RPMI8226 (cell line): ENCODE measurements at regions not wholly inside any gene's neighbourhood (a gene's known extent, or its start where the extent isn't known, plus 50 kb on each side); places are given as distances from the start of the nearest gene placed in this dataset.
A peak's percentile ranks its signal among the peaks of the same experiment; 100 is the strongest.

ENCODE experiments used
- DNase-seq: peaks from one replicate; pipeline ENCODE4 v3.0.0-alpha.2; 2015

DNA sequence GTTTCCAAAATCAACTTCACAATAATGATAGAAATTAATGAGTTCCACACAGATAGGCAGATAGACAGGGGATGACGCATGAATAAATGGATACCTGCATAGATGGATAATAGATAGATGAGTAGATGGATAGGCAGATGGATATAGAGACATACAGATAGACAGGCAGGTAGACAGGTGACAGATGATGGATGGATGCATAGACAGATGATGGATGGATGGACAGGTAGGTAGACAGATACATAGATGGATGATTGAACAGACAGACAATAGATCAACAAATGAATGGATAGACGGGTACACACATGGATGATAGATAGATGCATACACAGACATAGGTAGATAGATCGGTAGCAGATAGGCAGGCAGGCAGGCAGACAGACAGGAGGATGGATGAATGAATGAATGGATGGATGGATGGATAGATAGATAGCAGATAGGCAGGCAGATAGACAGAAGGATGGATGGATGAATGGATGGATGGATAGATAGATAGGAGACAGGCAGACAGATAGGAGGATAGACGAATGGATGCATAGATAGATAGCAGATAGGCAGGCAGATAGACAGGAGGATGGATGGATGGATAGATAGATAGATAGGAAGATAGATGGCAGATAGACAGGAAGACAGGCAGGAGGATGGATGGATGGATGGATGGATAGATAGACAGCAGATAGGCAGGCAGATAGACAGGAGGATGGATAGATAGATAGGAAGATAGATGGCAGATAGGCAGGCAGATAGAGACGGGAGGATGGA is 142.5 kb downstream of the RBFOX3 start:
- DNase-seq: no peak

DNA sequence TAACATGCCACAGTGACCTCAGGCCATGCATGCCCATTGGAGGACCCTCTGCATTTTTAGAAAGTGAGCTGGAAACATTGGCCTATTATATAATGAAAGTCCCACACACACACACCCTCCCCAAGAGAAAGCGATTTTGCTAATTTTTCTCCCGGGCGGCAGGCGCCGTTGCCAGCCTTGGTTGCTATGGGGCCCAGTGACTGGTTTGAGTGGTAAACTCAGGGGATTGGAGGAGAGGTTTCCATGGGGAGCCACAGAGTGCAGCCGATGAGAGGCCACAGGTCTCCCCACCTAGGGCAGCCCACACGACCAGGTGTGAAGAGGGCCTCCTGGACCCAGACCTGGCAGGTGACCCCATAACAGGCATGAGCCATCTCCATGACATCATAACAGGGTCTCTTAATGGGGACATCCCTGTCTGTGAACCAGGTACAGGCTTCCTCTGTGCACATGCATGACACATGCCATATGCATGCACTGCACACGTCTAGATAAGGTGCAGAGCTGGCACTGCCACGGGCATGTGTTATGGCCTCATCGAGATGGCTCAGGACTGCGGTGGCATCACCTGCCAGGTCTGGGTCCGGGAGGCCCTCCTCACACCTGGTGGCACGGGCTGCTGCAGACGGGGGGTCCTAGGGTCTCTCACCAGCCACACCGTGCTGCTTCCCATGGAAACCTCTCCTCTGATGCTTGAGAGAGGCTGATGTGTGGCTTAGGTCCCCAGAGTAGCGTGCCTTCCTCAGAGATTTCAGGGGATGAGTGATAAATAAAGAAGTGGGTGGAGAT is 144.1 kb downstream of the RBFOX3 start:
- no peak for DNase-seq

DNA sequence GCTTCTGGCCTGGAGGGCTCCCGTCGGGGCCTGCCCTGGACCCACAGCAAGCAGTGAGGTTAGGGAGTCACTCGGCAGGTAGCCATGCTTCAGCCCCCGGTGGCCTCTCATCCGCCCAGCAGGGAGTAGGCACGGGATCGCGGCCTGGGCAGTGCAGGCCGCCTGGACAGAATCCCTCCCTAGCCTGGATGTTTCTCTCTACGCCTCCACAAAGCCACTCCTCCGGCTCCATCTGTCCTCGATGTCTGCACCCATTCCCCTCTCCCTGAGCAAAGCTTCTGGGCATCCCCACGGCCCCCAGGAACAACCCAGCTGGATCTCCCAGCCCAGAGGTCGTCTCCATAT is 145.2 kb downstream of the RBFOX3 start:
- no peak for DNase-seq

DNA sequence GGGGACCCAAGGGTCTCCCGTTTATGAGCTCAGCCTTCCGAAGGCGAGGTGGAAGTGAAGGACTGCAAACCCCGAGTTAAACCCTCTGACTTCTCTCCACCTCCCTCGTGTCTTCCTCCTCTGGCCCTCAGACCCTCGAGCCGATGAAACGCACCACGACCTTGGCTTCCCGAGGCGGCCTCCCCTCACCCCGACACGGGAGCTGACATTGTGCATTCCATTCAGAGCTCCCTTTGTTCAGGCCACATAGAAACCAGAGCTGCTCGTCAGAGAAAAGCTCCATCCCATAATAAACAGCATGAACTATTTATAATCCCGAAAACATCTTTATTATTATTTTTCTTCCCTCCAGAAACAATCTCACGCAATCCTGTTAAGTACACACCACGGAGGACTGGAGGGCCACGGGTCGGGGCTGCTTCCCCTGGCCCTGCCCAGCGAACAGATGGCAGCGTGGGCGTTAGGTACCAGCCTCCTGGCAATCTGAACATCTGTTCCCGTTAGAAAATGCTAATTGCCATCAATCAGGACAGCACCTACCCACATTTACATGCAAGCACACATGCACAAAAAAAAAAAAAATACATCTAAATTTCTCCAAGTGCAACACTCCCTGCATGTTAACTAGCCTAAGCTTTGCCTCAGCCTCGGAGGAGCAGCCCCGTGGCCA is 145.7 kb downstream of the RBFOX3 start:
- DNase-seq: no peak

DNA sequence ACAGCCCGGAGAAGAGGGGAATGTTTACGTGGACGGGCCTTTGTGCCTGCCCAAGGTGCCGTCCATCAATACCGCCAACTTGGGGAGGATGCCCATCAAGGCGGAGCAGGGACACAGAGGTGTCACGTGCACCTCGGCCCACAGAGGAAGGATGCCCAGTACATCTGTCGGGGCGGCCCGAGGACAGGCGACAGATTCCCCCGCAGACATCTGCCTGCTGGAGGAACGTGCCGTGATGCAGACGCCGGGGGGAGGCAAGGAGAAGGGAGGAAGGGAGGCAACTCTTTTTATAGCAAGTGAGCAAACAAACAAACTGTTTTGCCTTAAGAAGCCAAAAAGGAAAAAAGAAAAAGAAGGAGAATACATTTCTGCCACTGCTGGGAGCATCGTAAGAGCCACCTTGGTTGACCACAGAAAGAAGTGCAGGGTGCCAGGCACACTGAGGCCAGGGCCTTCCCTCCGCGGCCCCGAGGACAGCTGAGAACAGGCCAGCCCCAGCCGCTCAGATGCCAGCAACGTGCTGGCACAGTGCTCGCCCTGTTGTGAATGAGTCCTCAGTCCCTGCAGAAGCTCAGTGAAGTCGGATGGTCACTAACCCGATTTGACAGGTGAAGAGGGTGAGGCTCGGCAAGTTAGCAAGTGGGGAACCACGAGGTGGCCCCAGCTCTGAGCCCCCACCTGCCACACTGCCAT is 146.4 kb downstream of the RBFOX3 start:
- no peak for DNase-seq

DNA sequence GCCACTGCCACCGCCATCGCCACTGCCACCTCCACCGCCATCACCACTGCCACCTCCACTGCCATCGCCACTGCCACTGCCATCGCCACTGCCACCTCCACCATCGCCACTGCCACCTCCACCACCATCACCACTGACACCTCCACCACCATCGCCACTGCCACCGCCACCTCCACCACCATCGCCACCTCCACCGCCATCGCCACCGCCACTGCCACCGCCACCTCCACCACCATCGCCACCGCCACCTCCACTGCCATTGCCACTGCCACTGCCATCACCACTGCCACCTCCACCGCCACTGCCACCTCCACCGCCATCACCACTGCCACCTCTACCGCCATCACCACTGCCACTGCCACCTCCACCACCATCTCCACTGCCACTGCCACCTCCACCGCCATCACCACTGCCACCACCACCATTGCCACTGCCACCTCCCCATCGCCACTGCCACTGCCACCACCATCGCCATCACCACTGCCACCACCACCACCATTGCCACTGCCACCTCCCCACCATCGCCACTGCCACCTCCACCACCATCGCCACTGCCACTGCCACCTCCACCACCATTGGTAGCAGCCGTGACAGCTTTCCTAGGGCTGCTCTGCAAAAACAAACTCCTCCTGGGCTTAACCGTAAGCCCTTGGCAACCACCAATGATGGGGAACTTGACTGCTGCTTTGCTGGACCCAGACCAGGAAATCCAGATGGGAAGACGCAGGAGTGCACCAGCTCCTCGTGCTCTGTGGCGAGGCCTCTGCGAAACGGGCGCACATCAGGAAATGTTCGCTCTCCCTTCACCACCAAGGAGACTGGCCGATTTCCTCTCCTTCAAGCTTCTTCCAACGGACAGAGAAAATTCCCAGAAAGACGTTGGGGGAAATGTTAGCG is 147.2 kb downstream of the RBFOX3 start:
- DNase-seq: no peak

DNA sequence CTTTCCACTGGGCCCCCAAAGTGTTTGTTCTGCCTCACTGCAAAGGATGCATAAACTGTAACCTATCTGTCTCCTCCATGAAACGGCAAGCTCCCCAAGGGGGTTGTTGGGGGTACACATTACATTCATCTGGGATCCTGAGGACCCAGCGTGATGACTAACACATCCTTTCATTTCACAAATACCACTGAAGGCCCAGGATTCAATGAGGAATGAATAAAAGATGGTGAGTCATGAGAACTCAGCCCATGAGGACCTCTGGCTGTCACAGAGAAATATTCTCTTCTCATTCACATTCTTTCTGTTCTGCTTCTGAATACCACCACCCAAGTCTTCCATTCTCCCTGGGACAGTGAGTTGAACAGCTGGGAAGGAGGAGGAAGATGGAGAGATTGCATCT is 149.8 kb downstream of the RBFOX3 start:
- DNase-seq: no peak

DNA sequence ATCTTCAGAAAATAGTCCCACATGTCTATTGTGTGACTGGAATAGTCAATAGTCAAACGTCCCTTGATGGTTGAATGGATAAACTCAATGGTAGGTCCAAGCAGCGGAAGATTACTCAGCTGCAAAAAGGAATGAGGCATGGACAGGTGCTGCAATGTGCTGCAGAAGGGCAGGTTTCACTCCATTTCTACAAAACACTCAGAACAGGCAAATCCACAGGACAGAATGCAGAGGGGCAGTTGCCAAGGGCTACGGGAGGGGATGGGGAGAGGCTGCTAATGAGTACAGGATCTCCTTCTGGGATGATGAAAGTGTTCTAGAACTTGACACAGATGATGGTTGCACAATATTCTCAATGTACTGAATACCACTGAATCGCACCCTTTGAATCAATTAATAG is 151.0 kb downstream of the RBFOX3 start:
- no peak for DNase-seq

DNA sequence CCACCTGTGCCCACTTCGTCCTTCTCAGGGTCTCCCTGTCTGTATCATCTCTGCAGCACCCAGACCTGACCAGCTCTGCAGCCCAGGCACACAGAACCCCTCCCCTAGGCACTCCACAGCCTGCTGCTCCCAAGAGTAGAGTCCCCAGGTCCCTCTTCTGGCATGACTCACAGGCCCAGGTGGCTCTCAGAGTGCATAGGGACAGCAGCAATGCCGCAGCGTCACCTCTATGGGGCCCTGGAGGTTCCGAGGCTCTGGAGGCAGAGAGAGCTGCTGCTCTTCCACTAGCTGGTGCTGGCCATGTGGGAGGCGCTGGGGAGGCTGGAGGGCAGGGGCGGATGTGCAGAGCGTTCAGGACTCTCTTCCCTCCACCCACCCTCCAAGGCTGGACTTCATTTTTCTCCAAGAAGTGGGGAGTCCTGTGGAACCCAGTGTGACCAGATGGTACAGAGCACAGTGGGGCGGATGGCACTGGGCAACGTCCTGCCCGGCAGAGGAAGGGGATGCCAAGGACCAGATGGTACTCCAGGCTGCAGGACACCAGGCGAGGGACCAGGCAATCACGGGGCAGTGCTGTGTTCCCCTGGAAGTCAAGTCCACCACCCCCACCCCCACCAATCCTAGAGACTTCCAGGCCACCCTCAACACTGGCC is 151.7 kb downstream of the RBFOX3 start:
- peak; percentile 41 for DNase-seq

DNA sequence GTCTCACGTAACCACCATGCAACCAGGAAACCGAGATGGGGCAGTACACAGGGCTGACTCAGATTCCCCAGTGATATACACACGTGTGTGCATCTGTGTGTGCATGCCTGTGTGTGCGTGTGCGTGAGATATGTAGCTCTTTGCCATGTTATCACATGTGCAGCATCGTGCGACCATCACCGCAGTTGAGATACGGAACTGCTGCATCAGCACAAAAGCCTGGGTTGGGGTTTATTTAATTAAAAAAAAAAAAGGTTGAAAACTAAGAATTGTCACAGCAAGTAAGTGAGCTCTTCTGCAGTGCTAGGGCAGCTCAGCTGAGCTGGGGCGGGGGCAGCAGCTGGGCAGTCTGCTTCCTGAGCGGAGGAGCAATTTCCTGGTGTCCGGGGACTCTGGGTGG is 152.5 kb downstream of the RBFOX3 start:
- DNase-seq: no peak

DNA sequence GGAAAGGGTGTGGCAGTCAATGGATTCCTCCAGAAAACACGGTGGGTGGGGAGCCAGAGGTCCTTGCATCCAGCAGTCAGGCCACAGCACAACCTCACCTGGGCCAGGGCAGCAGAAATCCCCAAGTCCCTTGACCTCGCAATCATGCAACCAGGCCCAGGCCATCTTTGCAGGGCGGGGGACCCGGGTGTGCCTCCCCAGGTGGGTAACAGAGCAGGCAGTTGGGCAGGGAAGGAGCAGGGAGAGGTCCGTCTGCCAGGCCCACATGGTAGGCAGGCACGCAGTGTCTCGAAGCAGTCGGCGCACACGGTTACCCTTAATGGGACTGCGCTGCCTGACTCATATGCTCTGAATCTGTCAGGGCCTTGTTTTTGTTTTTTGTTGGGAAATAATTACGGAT is 153.0 kb downstream of the RBFOX3 start:
- DNase-seq: no peak

DNA sequence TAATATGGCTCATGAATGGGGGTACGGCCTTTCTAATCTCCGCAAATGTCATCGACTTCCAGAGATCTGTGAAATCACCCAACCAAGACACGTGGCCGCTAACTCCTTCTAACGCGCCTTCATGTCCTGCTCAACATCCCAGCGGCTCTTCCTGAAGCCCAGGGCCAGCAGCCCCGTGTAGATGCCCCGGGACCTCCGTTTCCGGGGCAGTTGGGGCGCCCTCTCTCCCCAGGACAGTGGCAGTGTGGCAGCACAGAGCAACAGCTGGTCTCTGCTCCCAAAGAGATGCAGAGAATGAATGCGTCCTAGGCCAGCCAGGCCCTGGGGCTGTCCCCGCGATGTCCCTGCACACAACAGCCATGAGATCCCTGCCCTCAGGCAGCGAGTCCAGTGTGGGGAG is 153.5 kb downstream of the RBFOX3 start:
- DNase-seq: no peak

DNA sequence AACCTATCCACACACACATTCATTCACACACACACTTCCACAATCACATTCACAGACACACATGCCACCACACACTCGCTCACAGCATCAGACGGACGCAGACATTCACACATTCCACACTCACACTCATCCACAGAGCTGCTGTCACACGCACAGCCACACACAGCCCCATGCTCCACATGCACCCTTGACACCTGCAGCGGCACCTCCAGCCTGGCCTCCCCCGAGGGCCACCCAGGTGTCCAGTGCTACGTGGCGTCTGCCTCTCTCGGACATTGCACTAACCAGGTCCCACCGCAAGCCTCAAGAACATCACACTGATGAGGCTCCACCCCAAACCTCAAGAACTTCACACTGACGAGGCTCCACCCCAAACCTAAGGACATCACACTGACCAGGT is 155.2 kb downstream of the RBFOX3 start:
- DNase-seq: no peak

DNA sequence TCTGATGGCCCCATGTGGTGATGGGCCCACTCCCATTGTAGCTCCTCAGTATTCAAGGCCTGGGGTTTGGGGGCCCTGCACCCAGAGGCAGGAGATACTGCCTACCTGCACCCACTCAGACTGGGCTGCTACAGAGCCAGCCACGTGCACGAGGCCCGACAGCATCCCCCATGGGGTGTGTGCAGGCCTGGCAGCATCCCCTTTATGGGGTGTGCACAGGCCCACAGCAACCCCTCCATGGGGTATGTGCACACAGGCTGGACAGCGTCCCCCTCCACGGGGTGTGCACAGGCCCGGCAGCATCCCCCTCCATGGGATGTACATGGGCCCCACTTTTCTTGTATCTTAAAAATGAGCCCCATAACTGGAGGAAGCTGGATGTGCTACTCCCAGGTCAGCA is 156.0 kb downstream of the RBFOX3 start:
- no peak for DNase-seq

DNA sequence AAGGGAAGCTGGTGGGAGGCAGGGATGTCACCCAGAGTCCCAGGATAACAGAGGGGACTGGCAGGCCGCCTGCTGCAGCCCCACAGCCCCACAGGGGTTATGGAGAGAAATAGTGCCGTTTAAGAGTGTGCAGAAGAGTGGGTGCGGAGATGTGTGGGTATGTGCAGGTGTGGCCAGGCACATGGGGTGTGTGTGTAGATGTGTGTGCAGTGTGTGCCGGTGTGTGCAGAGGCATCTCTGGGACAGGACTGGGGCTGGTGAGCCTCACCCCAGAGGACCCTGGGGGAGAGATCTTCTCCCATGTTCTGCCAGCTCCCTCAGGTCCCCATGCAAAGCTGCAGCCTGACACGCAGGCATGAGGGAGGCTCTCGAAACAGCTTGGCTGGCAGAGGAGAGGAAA is 157.4 kb downstream of the RBFOX3 start:
- no peak for DNase-seq

DNA sequence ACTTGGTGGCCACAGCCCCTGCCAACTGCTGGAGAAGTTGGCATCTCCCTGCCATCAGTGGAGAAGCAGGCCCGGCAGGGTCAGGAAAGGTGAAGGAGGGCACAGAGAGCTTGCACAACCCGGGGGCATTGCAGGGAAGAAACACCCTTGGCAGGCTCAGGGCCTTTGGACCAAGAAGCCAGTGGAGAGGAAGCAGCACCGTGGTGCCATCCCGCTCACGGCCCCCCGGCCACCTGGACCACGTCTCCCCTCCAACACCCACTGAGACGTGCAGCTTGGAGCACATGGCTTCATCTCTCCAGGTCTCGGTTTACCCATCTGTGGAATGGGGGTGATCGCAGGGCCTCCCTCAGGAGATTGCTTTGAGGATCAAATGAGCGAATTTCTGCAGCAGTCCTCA is 158.1 kb downstream of the RBFOX3 start:
- DNase-seq: no peak

DNA sequence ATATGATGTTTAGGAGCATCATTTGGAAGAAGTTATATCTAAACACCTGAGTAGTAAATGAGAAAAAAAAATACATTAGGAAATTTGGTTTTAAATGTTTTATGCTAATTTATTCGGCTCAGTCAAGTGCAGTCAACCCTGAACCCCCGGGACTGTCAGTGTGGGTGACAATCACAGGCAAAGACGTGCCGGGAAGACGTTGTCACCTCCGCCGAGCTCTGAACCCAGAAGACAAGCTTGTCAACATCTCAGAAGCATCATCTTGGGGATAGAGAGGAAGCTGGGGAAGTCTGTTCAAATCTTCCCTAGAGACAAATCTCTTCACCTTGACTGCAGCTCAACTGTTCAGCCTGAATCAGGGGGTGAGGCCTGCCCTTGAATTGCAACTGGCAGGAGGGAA is 159.7 kb downstream of the RBFOX3 start:
- DNase-seq: no peak

DNA sequence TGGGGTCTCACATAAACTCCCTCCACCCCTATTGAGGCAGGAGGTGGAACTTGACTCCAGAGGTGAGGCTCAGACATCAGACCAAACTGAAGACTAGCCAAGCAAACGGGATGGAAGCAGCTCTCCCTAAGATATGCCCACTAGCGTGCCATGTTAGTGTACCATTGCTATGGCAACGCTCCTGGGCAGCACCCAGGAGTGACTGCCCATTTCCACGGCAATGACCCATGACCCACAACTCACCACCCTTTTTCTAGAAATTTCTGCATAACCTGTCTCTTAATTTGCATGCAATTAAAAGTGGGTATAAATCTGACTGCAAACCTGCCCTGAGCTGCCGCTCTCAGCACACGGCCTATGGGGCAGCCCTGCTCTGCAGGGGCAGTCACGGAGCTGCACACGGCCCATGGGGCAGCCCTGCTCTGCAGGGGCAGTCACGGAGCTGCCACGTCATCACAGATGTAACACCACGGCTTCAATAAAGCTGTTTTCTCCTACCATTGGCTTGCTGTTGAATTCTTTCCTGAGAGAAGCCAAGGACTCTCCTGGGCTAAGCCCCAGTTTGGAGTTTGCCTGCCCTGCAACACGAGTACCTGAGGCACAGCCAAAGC is 164.3 kb downstream of the RBFOX3 start:
- no peak for DNase-seq

DNA sequence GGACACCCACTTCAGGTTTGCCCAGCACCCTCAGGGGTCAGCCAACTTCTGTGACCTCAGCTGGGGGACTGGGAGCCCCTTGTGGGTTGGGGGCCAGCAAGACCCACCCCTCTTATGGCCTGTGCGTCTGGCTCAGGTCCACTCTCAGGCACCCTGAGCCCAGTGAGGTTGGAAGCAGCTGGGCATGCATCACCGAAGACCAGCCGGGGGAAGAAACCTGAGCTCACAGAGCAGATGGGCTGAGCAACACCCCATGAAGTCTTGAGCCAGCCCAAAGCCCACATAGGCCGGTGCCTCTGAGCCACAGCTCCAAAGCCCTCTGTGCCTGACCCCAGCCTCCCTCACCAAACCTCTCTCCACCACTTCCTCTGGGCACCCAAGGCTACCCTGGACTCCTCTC is 166.7 kb downstream of the RBFOX3 start:
- DNase-seq: no peak

DNA sequence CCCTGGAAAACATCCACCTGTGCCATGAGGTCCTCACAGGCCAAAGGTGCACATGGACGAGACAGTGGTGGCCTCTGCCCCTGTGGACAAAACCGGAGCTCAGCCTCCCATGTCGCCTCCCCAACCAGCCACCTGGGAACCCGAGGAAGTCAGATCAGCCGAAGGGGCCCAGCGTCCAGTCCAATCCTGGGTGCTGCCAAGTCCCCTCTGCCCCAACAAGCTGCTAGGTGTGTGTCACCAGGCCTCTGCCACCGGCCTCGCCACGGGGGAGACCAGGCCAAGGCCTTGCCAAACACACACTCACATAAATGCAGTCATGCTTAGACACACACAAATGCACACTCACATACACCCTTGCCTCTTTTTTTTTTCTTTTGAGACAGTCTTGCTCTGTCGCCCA is 167.8 kb downstream of the RBFOX3 start:
- no peak for DNase-seq

DNA sequence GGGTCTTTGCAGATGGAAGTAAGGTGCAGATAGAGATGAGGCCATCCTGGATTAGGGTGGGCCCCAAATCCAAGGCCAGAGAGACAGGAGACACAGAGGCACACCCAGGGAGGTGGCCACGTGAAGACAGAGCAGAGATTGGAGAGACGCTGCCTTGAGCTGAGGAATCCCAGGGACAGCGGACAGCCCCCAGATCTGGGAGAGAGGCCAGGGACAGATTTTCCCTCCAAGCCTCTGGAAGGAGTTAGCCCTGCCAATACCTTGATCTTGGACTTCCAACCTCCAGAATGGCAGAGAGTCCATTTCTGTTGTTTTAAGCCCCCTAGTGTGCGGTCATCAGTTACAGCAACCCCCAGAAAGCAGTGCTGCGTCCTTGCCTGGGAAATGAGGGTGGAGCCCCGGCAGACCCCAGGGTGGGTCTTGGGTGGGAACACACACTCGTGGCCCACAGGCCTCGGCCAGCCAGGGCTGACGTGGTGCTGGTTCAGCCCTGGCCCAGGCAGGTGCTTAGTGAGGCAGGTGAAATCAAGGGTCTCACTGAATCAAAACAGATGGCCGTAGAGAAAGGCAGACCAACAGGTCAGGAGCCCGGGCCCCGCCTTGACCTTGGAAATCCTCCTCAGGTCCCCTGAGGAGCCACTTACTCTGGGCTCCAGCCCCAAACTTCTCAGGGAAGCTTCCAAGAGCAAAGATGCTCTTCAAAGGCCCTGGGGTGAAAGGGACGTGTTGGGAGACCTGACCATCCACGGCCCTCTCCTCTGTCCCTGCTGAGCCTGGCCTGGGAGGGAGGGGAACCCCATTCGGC is 169.3 kb downstream of the RBFOX3 start:
- DNase-seq: no peak
